GM18526 (cell line): ENCODE measurements at regions not wholly inside any gene's neighbourhood (a gene's known extent, or its start where the extent isn't known, plus 50 kb on each side); places are given as distances from the start of the nearest gene placed in this dataset.

Experiments
- POLR2A ChIP-seq: IDR thresholded peaks from 3 replicates; pipeline ENCODE4 v1.6.1; 2011; ENCODE audit not compliant: insufficient read length; ENCODE audit errors: extremely low read depth

- TF ChIP-seq POLR2A = no peak
Observed at GRCh38 chr14:53336729-53337128, 183.6 kb upstream of the DDHD1 start.

- no peak for TF ChIP-seq POLR2A
Observed at GRCh38 chr14:53333809-53334208, 180.7 kb upstream of the DDHD1 start.

GRCh38 chr14:53331921-53332320 is 178.8 kb upstream of the DDHD1 start:
- TF ChIP-seq POLR2A = no peak

- TF ChIP-seq POLR2A = no peak
Observed at GRCh38 chr14:53331247-53331646, 178.1 kb upstream of the DDHD1 start.

GRCh38 chr14:53330441-53330840 is 177.3 kb upstream of the DDHD1 start:
- no peak for TF ChIP-seq POLR2A

- TF ChIP-seq POLR2A = no peak
Observed at GRCh38 chr14:53328841-53329240, 175.7 kb upstream of the DDHD1 start.

- no peak for TF ChIP-seq POLR2A
Observed at GRCh38 chr14:53327716-53328115, 174.6 kb upstream of the DDHD1 start.

- no peak for TF ChIP-seq POLR2A
Observed at GRCh38 chr14:53325176-53325806, 172.2 kb upstream of the DDHD1 start.

- TF ChIP-seq POLR2A = no peak
Observed at GRCh38 chr14:53316504-53316903, 163.4 kb upstream of the DDHD1 start.

- no peak for TF ChIP-seq POLR2A
Observed at GRCh38 chr14:53310412-53310811, 157.3 kb upstream of the DDHD1 start.

GRCh38 chr14:53306911-53307310 is 153.8 kb upstream of the DDHD1 start:
- no peak for TF ChIP-seq POLR2A

- TF ChIP-seq POLR2A = no peak
Observed at GRCh38 chr14:53306267-53306721, 153.2 kb upstream of the DDHD1 start.

GRCh38 chr14:53304726-53305381 is 151.7 kb upstream of the DDHD1 start:
- TF ChIP-seq POLR2A = no peak

- TF ChIP-seq POLR2A = no peak
Observed at GRCh38 chr14:53295985-53296582, 143.0 kb upstream of the DDHD1 start.

GRCh38 chr14:53295372-53295771 is 142.2 kb upstream of the DDHD1 start:
- no peak for TF ChIP-seq POLR2A

GRCh38 chr14:53286301-53286700 is 133.2 kb upstream of the DDHD1 start:
- no peak for TF ChIP-seq POLR2A
